ENCODE measurements at regions not wholly inside any gene's neighbourhood (a gene's known extent, or its start where the extent isn't known, plus 50 kb on each side); places are given as distances from the start of the nearest gene placed in this dataset.

DNA sequence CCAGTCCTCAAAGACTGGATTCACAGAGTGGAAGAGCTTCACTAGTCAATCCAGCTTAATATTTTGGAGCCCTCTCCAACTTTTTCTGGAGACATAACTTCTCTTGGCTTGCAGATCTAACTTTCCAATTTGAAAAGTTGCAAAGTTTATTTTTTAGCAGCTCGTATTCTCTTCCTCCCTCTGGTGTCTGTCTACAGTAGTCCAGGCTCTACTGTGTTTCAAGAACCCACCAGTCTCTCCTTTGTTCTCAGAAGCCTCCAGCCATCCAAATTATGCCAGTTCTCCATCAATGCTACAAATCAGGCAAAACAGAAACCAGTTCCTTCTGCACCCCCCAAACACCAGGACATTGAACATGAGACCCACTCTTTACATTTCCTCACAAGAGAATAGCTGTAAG, 376.1 kb upstream of the OPRM1 start:
- TF ChIP-seq GATA2 (IDR thresholded peaks at IDR 0.05; ENCODE audit: low read depth, low read length), result no peak
- TF ChIP-seq GATA3 (IDR thresholded peaks at IDR 0.05; ENCODE audit: low read depth, low read length), result no peak

Measured in SH-SY5Y (cell line).